HG02884 (cell line): ENCODE measurements at regions not wholly inside any gene's neighbourhood (a gene's known extent, or its start where the extent isn't known, plus 50 kb on each side); places are given as distances from the start of the nearest gene placed in this dataset.

Experiments used
- ATAC-seq: cut with Tn5 transposase; IDR thresholded peaks from one replicate; pipeline ENCODE4 v1.9.1; 2021; ENCODE audit warnings: mild to moderate bottlenecking, moderate library complexity; ENCODE audit not compliant: unreplicated experiment

DNA sequence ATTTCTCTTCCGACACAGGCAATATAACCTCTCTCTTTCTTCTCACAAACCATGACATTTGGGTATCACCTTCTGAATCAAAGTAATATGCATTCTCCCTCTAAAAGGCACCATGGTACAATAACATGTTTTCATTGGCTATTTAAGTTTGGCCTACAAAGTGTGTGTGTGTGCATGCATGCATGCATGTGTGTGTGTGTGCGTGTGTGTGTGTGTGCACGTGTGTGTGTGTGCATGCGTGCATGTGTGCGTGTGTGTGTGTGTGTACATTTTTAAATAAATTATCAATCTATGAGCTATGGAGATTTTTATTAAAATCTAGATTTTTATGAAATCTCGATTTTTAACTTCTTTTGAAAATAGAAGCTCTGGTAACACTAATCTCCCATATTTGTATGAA is 745.3 kb upstream of the ZEB2 start:
- ATAC-seq: no peak

GRCh38 chr2:145260674-145261073 is 740.8 kb upstream of the ZEB2 start:
- no peak for ATAC-seq

GRCh38 chr2:145260081-145260480 is 740.2 kb upstream of the ZEB2 start:
- no peak for ATAC-seq

GRCh38 chr2:145258903-145259579 is 739.1 kb upstream of the ZEB2 start:
- ATAC-seq: no peak

DNA sequence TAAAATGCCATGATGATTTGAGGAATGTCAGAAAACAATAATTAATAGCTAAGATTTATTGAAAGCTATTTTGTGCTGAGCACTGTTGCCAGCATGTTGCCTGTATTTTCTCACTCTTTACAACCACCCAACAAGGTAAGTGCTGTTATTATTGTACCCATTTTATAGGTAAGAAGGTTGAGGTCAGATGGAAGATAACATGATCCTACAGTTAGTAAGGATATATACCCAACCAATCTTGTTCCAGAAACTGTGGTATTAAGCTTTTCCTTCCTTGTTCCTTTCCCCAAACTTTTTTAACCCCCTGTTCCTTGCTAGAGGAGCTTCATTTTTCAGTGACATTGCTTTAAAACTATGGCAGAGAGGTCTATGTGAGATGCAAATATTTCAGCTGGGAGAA is 738.0 kb upstream of the ZEB2 start:
- no peak for ATAC-seq

- no peak for ATAC-seq
These were observed 736.6 kb upstream of the ZEB2 start for GRCh38 chr2:145256551-145256950.

DNA sequence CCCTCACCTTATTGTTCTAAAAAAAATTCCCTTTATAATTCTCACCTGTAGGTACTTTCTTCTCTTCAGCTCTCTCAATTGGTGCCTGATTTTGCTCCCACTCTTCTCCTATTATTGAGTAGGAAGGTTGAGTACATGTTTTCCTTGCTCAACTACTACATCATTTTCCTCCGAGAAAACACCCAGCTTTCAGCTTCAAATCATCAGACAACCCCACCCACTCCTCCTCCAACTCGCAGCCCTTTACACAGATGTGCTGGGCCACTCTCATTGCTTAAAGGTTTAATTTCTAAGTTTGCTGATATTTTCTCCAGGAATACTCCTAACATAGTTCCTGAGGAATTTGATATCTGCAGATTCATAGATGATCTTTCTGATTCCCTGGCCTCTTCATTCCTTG is 734.4 kb upstream of the ZEB2 start:
- ATAC-seq: no peak

DNA sequence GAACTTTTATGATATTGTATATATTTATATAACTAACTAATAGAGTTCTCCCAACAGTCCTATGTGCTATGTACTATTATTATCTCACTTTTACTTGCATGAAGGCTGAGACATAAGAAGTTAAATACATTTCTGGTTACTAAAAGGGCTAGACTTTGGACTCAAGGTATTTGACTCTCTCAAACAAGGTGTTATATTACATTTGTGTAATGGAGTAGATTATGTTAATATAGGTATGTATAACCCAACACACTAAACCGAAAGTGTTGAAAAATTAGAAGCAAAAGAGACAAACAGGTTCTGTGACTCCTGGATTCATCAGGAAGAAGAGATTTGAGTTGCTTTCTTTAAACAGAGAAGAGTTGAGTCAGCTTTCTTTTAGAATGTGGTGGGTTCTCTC is 733.6 kb upstream of the ZEB2 start:
- no peak for ATAC-seq

DNA sequence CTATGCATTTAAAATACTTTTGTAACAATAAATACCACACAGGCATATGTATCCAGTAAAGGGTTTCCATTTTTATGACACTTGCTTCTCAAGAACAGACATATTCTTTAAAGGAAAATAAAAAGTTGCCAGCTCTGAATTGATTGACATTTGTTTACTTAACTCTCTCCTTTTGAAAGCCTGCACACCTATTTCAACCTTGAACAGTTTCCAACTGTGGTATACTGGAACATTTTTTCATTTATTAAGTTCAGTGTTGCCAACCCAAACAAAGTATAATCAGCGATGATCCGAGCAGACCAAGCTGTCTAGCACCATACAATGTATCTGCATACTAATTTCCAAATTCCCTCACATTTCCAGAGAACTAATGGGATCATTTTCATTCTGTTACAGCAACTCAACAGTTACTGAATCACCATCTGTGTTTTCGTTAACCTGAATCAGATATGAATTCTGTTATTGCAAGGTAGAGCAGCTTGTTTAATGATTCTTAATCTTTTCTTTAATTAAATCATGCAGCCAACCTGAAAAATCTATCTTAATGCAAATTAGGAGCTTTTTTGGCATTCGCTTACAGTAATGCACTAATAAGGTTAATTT is 725.5 kb upstream of the ZEB2 start:
- ATAC-seq: no peak

DNA sequence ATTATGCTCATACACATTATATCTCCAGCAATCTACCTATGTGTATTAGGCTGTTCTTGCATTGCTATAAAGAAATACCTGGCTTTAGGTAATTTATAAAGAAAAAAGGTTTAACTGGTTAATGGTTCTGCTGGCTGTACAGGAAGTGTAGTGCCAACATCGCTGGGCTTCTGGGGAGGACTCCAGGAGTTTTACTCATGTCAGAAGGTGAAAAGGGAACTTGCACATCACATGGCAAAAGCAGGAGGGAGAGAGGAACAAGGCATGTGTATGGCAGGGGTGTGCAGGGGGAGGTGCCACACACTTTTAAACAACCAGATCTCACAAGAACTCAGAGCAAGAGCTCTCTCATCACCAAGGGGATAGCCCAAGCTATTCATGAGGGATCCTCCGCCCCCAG is 715.4 kb upstream of the ZEB2 start:
- no peak for ATAC-seq

DNA sequence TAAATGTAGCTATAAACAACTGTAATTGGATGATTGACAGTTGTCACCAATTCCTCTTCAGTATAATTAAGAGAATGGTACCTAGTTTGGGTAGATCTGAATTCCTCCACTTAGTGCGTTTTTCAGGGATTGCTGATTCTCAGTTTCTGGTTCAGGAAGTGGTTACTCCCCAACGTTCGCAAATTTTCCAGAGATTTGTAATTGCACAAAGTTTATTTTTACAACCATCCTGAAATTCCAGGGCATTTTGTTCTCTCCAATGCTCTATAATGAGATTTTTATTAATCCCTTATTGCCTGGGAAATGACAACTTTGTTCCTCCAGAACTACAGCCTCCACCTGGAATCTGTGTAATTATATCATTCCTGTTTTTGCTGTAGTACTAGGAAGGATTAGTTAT is 710.6 kb upstream of the ZEB2 start:
- no peak for ATAC-seq

DNA sequence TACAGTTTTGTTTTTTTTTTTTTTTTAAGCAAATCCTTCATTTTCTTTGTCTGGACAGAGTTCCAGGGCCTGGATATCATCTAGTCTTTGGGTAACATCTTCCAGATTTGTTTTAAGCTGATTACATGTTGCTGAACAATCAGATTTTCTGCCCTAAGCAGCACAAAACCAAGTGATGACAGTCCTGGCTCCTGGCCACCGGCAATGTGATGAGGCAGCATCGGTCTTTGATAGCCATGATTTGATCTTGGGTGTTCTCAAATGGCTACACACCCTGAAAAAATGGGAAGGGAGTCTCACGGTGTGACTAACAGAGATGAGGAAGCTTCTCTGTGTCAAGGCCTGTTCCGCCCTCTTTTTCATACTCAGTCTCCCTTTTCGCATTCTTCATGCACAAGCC is 708.6 kb upstream of the ZEB2 start:
- no peak for ATAC-seq

- no peak for ATAC-seq
These were observed 707.0 kb upstream of the ZEB2 start for GRCh38 chr2:145226901-145227300.

- ATAC-seq: no peak
These were observed 701.6 kb upstream of the ZEB2 start for GRCh38 chr2:145221516-145221915.

DNA sequence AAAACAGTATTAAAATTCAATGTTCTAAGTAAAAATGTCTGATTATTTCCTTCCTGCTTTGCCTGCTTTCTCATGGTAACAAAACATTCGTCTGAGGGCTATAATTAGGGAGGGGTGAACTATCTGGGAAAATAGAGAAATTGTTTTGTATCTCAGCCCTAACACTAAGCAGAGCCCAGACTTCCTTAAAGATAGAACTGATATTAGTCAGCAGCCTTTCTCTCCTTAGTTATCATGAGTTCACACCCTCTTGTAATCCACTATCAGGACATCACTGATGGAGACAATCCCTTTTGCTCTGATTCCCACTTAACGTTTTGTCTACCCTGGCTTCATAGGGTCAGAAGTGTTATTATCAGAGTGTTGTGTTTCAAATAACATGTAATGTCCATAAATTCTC is 701.1 kb upstream of the ZEB2 start:
- no peak for ATAC-seq

DNA sequence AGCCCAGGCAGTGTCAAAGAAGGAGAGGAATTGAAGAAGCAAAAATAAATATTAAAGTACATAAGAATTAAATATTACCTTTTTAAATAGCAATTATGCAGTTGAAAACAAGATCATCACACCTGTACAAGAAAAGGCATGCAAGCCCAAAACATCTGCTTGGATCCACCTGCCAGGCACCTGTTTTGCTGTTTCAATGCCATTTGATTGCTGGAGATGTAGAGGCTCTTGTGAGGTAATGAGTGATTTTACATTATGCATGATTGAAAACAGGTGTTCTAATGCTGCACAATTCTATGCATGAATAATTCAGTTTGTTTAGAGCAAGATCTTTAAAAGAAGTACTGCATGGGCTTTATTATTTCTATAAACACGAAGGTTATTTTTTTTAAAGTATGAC is 700.6 kb upstream of the ZEB2 start:
- ATAC-seq: no peak

DNA sequence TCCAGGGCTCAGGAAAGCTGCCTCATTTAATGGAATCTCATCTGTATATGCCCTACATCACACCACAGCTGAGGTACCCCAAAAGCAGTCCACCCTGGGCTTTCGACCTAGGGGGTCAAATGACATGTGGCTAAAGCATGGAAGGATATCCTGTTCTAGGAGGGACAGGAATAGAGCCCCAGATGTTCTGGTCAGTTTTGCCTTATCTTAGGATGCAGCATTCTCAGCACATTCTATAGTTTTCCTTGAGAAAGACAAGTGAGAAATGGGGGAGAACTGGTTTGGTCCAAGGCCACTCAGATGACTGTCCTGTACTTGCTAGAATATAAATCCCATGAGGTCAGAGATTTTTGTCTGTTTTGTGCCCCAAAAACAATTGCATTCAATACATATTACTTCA is 688.0 kb upstream of the ZEB2 start:
- no peak for ATAC-seq

DNA sequence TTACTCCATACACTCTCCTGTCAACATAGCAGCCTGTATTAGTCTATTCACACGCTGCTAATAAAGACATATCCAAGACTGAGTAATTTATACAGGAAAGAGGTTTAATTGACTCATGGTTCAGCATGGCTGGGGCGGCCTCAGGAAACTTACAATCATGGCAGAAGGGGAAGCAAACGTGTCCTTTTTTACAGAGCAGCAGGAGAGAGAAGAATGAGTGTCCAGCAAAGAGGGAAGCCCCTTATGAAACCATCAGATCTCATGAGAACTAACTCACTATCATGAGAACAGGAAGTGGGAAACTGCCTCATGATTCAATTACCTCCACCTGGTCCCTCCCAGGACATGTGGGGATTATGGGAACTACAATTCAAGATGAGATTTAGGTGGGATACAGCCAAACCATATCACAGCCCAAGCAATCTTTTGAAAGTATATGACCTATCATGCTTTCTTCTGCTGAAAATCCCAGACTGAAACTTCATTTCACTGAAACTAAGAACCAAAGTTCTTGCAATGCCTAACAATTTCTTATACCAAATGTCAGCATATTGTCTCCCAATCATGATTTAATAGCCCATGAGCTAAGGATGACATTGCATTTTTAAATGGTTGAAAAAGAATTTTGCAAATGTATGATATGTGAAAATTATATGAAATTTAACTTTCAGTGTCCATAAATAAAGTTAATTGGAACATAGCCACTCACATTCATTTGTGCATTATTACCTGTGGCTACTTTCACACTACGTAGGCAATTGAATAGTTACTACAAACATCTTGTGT is 686.8 kb upstream of the ZEB2 start:
- ATAC-seq: no peak

DNA sequence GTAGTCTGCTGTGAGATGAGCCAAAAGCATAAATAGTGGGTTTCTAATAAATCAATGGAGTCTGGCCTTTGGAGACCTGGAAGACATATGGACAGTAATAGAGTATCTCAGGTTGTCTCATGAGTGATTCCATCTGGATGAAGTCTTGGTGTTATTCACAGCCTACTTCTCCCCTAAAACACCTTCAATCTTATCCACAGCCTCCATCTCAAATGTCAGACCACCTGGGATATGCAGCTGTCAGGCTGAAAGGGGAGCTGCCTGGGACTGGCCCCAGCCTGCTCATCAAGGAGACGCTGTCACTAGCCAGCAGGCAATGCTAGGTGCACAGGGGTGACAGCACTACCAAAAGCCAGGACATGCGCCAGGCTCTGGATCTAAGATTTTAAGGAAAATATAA is 684.0 kb upstream of the ZEB2 start:
- ATAC-seq: no peak

GRCh38 chr2:145199827-145200706 is 680.1 kb upstream of the ZEB2 start:
- ATAC-seq: no peak

DNA sequence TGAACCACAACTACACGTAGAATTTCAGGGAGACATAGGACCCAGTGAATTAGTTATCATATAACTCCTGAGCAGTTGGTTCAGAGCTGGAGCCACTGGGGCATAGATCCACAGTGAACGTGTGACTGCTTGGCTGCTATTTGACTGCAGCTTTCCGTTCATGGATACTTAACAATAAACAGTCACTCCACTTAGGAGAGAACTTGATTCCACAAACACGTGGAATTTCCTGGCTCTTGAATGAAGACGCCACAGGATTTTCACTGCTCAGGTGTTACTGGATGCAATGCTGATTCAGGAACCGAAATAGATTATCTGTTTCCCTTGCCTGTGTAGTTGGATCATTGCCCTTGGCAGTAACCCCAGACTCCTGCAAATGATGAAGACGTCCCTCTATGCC is 679.1 kb upstream of the ZEB2 start:
- ATAC-seq: no peak
